Adipocyte (in vitro differentiated cells): ENCODE measurements at regions not wholly inside any gene's neighbourhood (a gene's known extent, or its start where the extent isn't known, plus 50 kb on each side); places are given as distances from the start of the nearest gene placed in this dataset.
A peak's percentile ranks its signal among the peaks of the same experiment; 100 is the strongest.

Experiments
- DNase-seq: peaks from one replicate; pipeline ENCODE4 v3.0.0-alpha.2; 2015; ENCODE audit warnings: low read depth
- H3K27me3 ChIP-seq: replicated peaks from 2 replicates; pipeline ENCODE4 v1.7.0; 2013; ENCODE audit warnings: mild to moderate bottlenecking, low read length, moderate library complexity; ENCODE audit not compliant: control insufficient read depth, insufficient read depth
- H3K36me3 ChIP-seq: 2 replicates; pipeline ENCODE4 v1.7.0; 2013; ENCODE audit warnings: low read length, mild to moderate bottlenecking, moderate library complexity; ENCODE audit not compliant: control insufficient read depth, insufficient read depth, severe bottlenecking
- H3K4me1 ChIP-seq: 2 replicates; pipeline ENCODE4 v1.7.0; 2013; ENCODE audit warnings: mild to moderate bottlenecking, low read length, moderate library complexity; ENCODE audit not compliant: control insufficient read depth, insufficient read depth
- H3K4me3 ChIP-seq: 2 replicates; pipeline ENCODE4 v1.7.0; 2013; ENCODE audit warnings: mild to moderate bottlenecking, low read length, moderate library complexity
- H3K9ac ChIP-seq: 2 replicates; pipeline ENCODE4 v1.7.0; 2013; ENCODE audit warnings: mild to moderate bottlenecking, low read length, moderate library complexity
- H3K9me3 ChIP-seq: 2 replicates; pipeline ENCODE4 v1.7.0; 2013; ENCODE audit warnings: mild to moderate bottlenecking, low read length, moderate library complexity; ENCODE audit not compliant: control insufficient read depth

- peaks cover 7% of the 10 kb centered on the region for H3K4me1 ChIP-seq
- H3K4me3 ChIP-seq = no peak overlapping the region
- no peaks in the 10 kb centered on the region for H3K9me3 ChIP-seq
- no peaks in the 10 kb centered on the region for H3K27me3 ChIP-seq
- H3K36me3 ChIP-seq = no peaks in the 10 kb centered on the region
- H3K9ac ChIP-seq = peak overlapping the region; percentile 65
- DNase-seq = peak; percentile 93
Observed at GRCh38 chr6:168956884-168957730, 296.5 kb downstream of the THBS2 start.

GRCh38 chr6:168956141-168956838, 297.4 kb downstream of the THBS2 start:
- no peak overlapping the region for H3K4me3 ChIP-seq
- H3K36me3 ChIP-seq = no peaks in the 10 kb centered on the region
- no peaks in the 10 kb centered on the region for H3K27me3 ChIP-seq
- no peaks in the 10 kb centered on the region for H3K9me3 ChIP-seq
- H3K9ac ChIP-seq = peak overlapping the region; percentile 65
- peak; percentile 33 for DNase-seq
- peaks cover 7% of the 10 kb centered on the region for H3K4me1 ChIP-seq

- no peaks in the 10 kb centered on the region for H3K27me3 ChIP-seq
Observed at GRCh38 chr6:168953461-168953860, 300.2 kb downstream of the THBS2 start.

GRCh38 chr6:168951217-168951616, 302.4 kb downstream of the THBS2 start:
- Histone ChIP-seq H3K27me3 (no peaks in the 10 kb centered on the region), H3K4me1 (peaks cover 19% of the 10 kb centered on the region), H3K4me3 (no peak overlapping the region), H3K9me3 (no peaks in the 10 kb centered on the region), H3K9ac (peak overlapping the region; percentile 4), H3K36me3 (no peaks in the 10 kb centered on the region)
- no peak for DNase-seq

More at GRCh38 chr6:168953461-168953860, 300.2 kb downstream of the THBS2 start:
- no peak for DNase-seq
- Histone ChIP-seq H3K4me3 (no peak overlapping the region), H3K4me1 (peaks cover 25% of the 10 kb centered on the region), H3K9me3 (no peaks in the 10 kb centered on the region), H3K9ac (no peak overlapping the region), H3K36me3 (no peaks in the 10 kb centered on the region)

- no peak for DNase-seq
- no peaks in the 10 kb centered on the region for H3K36me3 ChIP-seq
Observed at GRCh38 chr6:168950858-168951214, 302.8 kb downstream of the THBS2 start.

GRCh38 chr6:168949981-168950857, 303.4 kb downstream of the THBS2 start:
- Histone ChIP-seq H3K9me3 (no peaks in the 10 kb centered on the region), H3K27me3 (no peaks in the 10 kb centered on the region), H3K36me3 (no peaks in the 10 kb centered on the region), H3K4me3 (no peak overlapping the region), H3K4me1 (peaks cover 18% of the 10 kb centered on the region), H3K9ac (peak overlapping the region; percentile 17)
- peak; percentile 47 for DNase-seq

More at GRCh38 chr6:168950858-168951214, 302.8 kb downstream of the THBS2 start:
- Histone ChIP-seq H3K27me3 (no peaks in the 10 kb centered on the region), H3K9me3 (no peaks in the 10 kb centered on the region), H3K4me3 (no peak overlapping the region), H3K4me1 (peaks cover 18% of the 10 kb centered on the region), H3K9ac (peak overlapping the region; percentile 4)

GRCh38 chr6:168948990-168949531, 304.6 kb downstream of the THBS2 start:
- H3K4me3 ChIP-seq = no peak overlapping the region

GRCh38 chr6:168948002-168948401, 305.6 kb downstream of the THBS2 start:
- DNase-seq = no peak
- H3K4me1 ChIP-seq = peaks cover 18% of the 10 kb centered on the region

More at GRCh38 chr6:168948990-168949531, 304.6 kb downstream of the THBS2 start:
- Histone ChIP-seq H3K27me3 (no peaks in the 10 kb centered on the region), H3K9me3 (no peaks in the 10 kb centered on the region), H3K9ac (no peak overlapping the region), H3K36me3 (no peaks in the 10 kb centered on the region), H3K4me1 (peaks cover 18% of the 10 kb centered on the region)
- no peak for DNase-seq

GRCh38 chr6:168943231-168943905, 310.3 kb downstream of the THBS2 start:
- Histone ChIP-seq H3K4me3 (no peak overlapping the region), H3K9me3 (no peaks in the 10 kb centered on the region), H3K27me3 (peaks cover 8% of the 10 kb centered on the region), H3K4me1 (peaks cover 9% of the 10 kb centered on the region), H3K9ac (no peak overlapping the region), H3K36me3 (no peaks in the 10 kb centered on the region)
- no peak for DNase-seq

More at GRCh38 chr6:168948002-168948401, 305.6 kb downstream of the THBS2 start:
- no peaks in the 10 kb centered on the region for H3K36me3 ChIP-seq
- H3K9me3 ChIP-seq = no peaks in the 10 kb centered on the region
- no peak overlapping the region for H3K4me3 ChIP-seq
- H3K27me3 ChIP-seq = no peaks in the 10 kb centered on the region
- no peak overlapping the region for H3K9ac ChIP-seq

- Histone ChIP-seq H3K36me3 (no peaks in the 10 kb centered on the region), H3K9me3 (no peaks in the 10 kb centered on the region), H3K4me1 (peaks cover 13% of the 10 kb centered on the region), H3K9ac (no peak overlapping the region), H3K27me3 (peaks cover 8% of the 10 kb centered on the region), H3K4me3 (no peak overlapping the region)
- no peak for DNase-seq
Observed at GRCh38 chr6:168942646-168943045, 311.0 kb downstream of the THBS2 start.
